H9 (cell line): ENCODE measurements at regions not wholly inside any gene's neighbourhood (a gene's known extent, or its start where the extent isn't known, plus 50 kb on each side); places are given as distances from the start of the nearest gene placed in this dataset.

Experiments used
- DNase-seq: peaks from one replicate; pipeline ENCODE4 v3.0.0-alpha.2; 2017
- H2AFZ ChIP-seq: one replicate; pipeline ENCODE4 v1.6.1; 2013; ENCODE audit warnings: mild to moderate bottlenecking, low read length, control low read depth, moderate library complexity
- H2AK5ac ChIP-seq: 2 replicates; pipeline ENCODE4 v1.6.1; 2013; ENCODE audit warnings: low read length, control low read depth, mixed read lengths; ENCODE audit not compliant: insufficient read length
- H2BK120ac ChIP-seq: one replicate; pipeline ENCODE4 v1.6.1; 2013; ENCODE audit warnings: low read depth, mild to moderate bottlenecking, low read length, control low read depth, inconsistent platforms; ENCODE audit not compliant: poor library complexity, severe bottlenecking
- H2BK12ac ChIP-seq: 2 replicates; pipeline ENCODE4 v1.6.1; 2013; ENCODE audit warnings: low read length, control low read depth, mixed read lengths, low read depth; ENCODE audit not compliant: insufficient read length
- H2BK15ac ChIP-seq: 2 replicates; pipeline ENCODE4 v1.6.1; 2013; ENCODE audit warnings: low read depth, low read length, control low read depth
- H2BK20ac ChIP-seq: one replicate; pipeline ENCODE4 v1.6.1; 2013; ENCODE audit warnings: low read depth, mild to moderate bottlenecking, low read length, control low read depth, inconsistent platforms; ENCODE audit not compliant: poor library complexity, severe bottlenecking
- H2BK5ac ChIP-seq: 2 replicates; pipeline ENCODE4 v1.6.1; 2013; ENCODE audit warnings: low read length, control low read depth, mixed read lengths; ENCODE audit not compliant: insufficient read length
- H3K14ac ChIP-seq: 2 replicates; pipeline ENCODE4 v1.6.1; 2013; ENCODE audit warnings: low read length, control low read depth; ENCODE audit not compliant: insufficient read depth
- H3K18ac ChIP-seq: 2 replicates; pipeline ENCODE4 v1.6.1; 2013; ENCODE audit warnings: low read depth, mild to moderate bottlenecking, mixed read lengths, low read length, control low read depth; ENCODE audit not compliant: insufficient read length
- H3K23ac ChIP-seq: 2 replicates; pipeline ENCODE4 v1.6.1; 2013; ENCODE audit warnings: low read length, control low read depth, mixed read lengths, low read depth; ENCODE audit not compliant: insufficient read length
- H3K23me2 ChIP-seq: 2 replicates; pipeline ENCODE4 v1.6.1; 2013; ENCODE audit warnings: low read depth, mild to moderate bottlenecking, mixed read lengths, low read length, control low read depth; ENCODE audit not compliant: insufficient read length, poor library complexity, severe bottlenecking
- H3K27ac ChIP-seq: 2 replicates; pipeline ENCODE4 v1.5.1; 2013; ENCODE audit warnings: low read length, control low read depth, mixed read lengths, low read depth; ENCODE audit not compliant: insufficient read length
- H3K27me3 ChIP-seq: 2 replicates; pipeline ENCODE4 v1.6.1; 2013; ENCODE audit warnings: low read length, control low read depth, inconsistent platforms; ENCODE audit not compliant: insufficient read depth
- H3K4ac ChIP-seq: 2 replicates; pipeline ENCODE4 v1.6.1; 2013; ENCODE audit warnings: low read depth, mild to moderate bottlenecking, control low read depth, inconsistent platforms, low read length, moderate library complexity
- H3K4me1 ChIP-seq: 2 replicates; pipeline ENCODE4 v1.6.1; 2013; ENCODE audit warnings: low read length, control low read depth, inconsistent platforms; ENCODE audit not compliant: insufficient read depth
- H3K4me2 ChIP-seq: 2 replicates; pipeline ENCODE4 v1.6.1; 2013; ENCODE audit warnings: low read length, control low read depth, mixed read lengths; ENCODE audit not compliant: insufficient read length, insufficient read depth
- H3K56ac ChIP-seq: 2 replicates; pipeline ENCODE4 v1.6.1; 2013; ENCODE audit warnings: low read depth, mild to moderate bottlenecking, mixed read lengths, low read length, control low read depth; ENCODE audit not compliant: insufficient read length
- H3K79me1 ChIP-seq: 2 replicates; pipeline ENCODE4 v1.6.1; 2013; ENCODE audit warnings: low read depth, mild to moderate bottlenecking, moderate library complexity, low read length, control low read depth, inconsistent platforms; ENCODE audit not compliant: insufficient read depth, poor library complexity, severe bottlenecking
- H3K79me2 ChIP-seq: 2 replicates; pipeline ENCODE4 v1.6.1; 2013; ENCODE audit warnings: low read length, control low read depth, inconsistent platforms; ENCODE audit not compliant: insufficient read depth
- H3K9ac ChIP-seq: 2 replicates; pipeline ENCODE4 v1.6.1; 2013; ENCODE audit warnings: low read length, control low read depth, mixed read lengths; ENCODE audit not compliant: insufficient read length; ENCODE audit errors: extremely low read depth
- H3K9me3 ChIP-seq: one replicate; pipeline ENCODE4 v1.6.1; 2013; ENCODE audit warnings: low read depth, low read length, inconsistent platforms; ENCODE audit not compliant: control insufficient read depth
- H3T11ph ChIP-seq: one replicate; pipeline ENCODE4 v1.6.1; 2013; ENCODE audit warnings: mild to moderate bottlenecking, low read length, control low read depth, inconsistent platforms
- H4K20me1 ChIP-seq: one replicate; pipeline ENCODE4 v1.6.1; 2013; ENCODE audit not compliant: control insufficient read depth, insufficient read length, insufficient read depth
- H4K5ac ChIP-seq: 2 replicates; pipeline ENCODE4 v1.6.1; 2013; ENCODE audit warnings: low read depth, mild to moderate bottlenecking, mixed read lengths, low read length, control low read depth; ENCODE audit not compliant: insufficient read length
- H4K8ac ChIP-seq: replicated peaks from 2 replicates; pipeline ENCODE4 v1.6.1; 2013; ENCODE audit warnings: low read length, control low read depth, mixed read lengths, low read depth; ENCODE audit not compliant: insufficient read length
- H4K91ac ChIP-seq: 2 replicates; pipeline ENCODE4 v1.6.1; 2013; ENCODE audit warnings: low read depth, mild to moderate bottlenecking, moderate library complexity, mixed read lengths, low read length, control low read depth; ENCODE audit not compliant: insufficient read length
- H3K27ac Mint-ChIP-seq, 3 experiments: 2 replicates in 2 of 3; 3 replicates in 1 of 3; pipeline ENCODE4 v1.8.0; 2020 to 2021; ENCODE audit warnings: mixed read lengths in 3 of 3, mild to moderate bottlenecking in 1 of 3, moderate library complexity in 1 of 3
- H3K27me3 Mint-ChIP-seq: 2 replicates; pipeline ENCODE4 v1.8.0; 2021; ENCODE audit warnings: low read depth, mild to moderate bottlenecking, moderate library complexity, mixed read lengths
- H3K36me3 Mint-ChIP-seq, 3 experiments: 2 replicates in 2 of 3; 3 replicates in 1 of 3; pipeline ENCODE4 v1.8.0; 2020 to 2021; ENCODE audit warnings: low read depth in 3 of 3, mixed read lengths in 3 of 3; ENCODE audit not compliant: insufficient read depth in 1 of 3
- H3K4me1 Mint-ChIP-seq, 2 experiments: 2 replicates each; pipeline ENCODE4 v1.8.0; 2020; ENCODE audit warnings: mixed read lengths in 2 of 2
- H3K4me3 Mint-ChIP-seq, 2 experiments: 2 replicates in 1 of 2; 3 replicates in 1 of 2; pipeline ENCODE4 v1.8.0; 2020 to 2021; ENCODE audit warnings: mild to moderate bottlenecking in 2 of 2, mixed read lengths in 2 of 2, moderate library complexity in 1 of 2
- H3K9me3 Mint-ChIP-seq, 2 experiments: 2 replicates in 1 of 2; 3 replicates in 1 of 2; pipeline ENCODE4 v1.8.0; 2020; ENCODE audit warnings: mild to moderate bottlenecking in 2 of 2, mixed read lengths in 2 of 2, moderate library complexity in 1 of 2
- WGBS: extraction: QIAGEN DNeasy Blood & Tissue Kit; methylation state at CpG from one replicate; pipeline ENCODE4 v1.1.7; 2013; ENCODE audit warnings: missing lambda C conversion rate, low lambda C conversion rate, mixed read lengths; ENCODE audit not compliant: insufficient read length; ENCODE audit errors: extremely low coverage; 5-methylcytosine and 5-hydroxymethylcytosine counted together
- TF ChIP-seq, protein P1 (sequence below): fragments of 200-600 bp; sonication (generic); conservative IDR thresholded peaks from 3 replicates; pipeline ENCODE4 v1.8.0; 2021; ENCODE audit warnings: antibody characterized with exemption, mild to moderate bottlenecking

DNA sequence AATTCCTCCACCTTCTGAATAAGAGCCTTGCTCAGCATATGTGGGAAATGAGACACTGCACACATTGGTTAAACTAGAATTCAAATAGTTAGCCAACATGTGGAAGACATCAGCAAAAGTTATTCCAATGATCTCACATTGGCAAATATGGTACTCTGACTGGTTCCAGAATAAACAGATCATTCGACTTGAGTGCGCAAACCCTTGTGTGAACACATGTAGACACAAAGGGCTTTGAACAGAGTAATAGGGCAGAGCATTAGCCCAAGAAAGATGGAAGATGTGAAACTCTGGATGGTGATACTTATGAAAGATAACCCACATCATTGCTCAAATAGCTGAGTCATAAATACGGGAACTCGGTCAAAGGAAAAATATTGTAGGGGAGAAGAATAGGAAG is 1133.4 kb upstream of the SEL1L start:
- no peak overlapping the region for H2BK15ac ChIP-seq
- H2BK12ac ChIP-seq, result no peak overlapping the region
- Mint-ChIP-seq H3K4me1 (no peaks in the 10 kb centered on the region), H3K27me3 (no peaks in the 10 kb centered on the region), H3K9me3 (no peaks in the 10 kb centered on the region), H3K36me3 (no peaks in the 10 kb centered on the region), H3K27ac (no peak overlapping the region), H3K4me3 (no peak overlapping the region)
- no peak overlapping the region for H4K5ac ChIP-seq
- H3K27ac ChIP-seq, result no peak overlapping the region
- H3K18ac ChIP-seq, result no peak overlapping the region
- H3K56ac ChIP-seq, result no peak overlapping the region
- H3K9ac ChIP-seq, result no peak overlapping the region
- no peak overlapping the region for H3T11ph ChIP-seq
- H3K14ac ChIP-seq, result no peak overlapping the region
- no peak for DNase-seq
- H3K23me2 ChIP-seq, result no peaks in the 10 kb centered on the region
- no peak overlapping the region for H3K4ac ChIP-seq
- H4K91ac ChIP-seq, result no peak overlapping the region
- no peaks in the 10 kb centered on the region for H3K4me1 ChIP-seq
- H3K79me1 ChIP-seq, result no peaks in the 10 kb centered on the region
- no peak overlapping the region for H4K8ac ChIP-seq
- H2BK5ac ChIP-seq, result no peak overlapping the region
- H2BK20ac ChIP-seq, result no peak overlapping the region
- H3K9me3 ChIP-seq, result no peaks in the 10 kb centered on the region
- TF ChIP-seq, protein P1, sequence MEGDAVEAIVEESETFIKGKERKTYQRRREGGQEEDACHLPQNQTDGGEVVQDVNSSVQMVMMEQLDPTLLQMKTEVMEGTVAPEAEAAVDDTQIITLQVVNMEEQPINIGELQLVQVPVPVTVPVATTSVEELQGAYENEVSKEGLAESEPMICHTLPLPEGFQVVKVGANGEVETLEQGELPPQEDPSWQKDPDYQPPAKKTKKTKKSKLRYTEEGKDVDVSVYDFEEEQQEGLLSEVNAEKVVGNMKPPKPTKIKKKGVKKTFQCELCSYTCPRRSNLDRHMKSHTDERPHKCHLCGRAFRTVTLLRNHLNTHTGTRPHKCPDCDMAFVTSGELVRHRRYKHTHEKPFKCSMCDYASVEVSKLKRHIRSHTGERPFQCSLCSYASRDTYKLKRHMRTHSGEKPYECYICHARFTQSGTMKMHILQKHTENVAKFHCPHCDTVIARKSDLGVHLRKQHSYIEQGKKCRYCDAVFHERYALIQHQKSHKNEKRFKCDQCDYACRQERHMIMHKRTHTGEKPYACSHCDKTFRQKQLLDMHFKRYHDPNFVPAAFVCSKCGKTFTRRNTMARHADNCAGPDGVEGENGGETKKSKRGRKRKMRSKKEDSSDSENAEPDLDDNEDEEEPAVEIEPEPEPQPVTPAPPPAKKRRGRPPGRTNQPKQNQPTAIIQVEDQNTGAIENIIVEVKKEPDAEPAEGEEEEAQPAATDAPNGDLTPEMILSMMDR, result no peak
- no peak overlapping the region for H2BK120ac ChIP-seq
- no peaks in the 10 kb centered on the region for H4K20me1 ChIP-seq
- no peaks in the 10 kb centered on the region for H3K79me2 ChIP-seq
- no CpG with 5 or more reads among the region's 4 CpGs for WGBS
- no peak overlapping the region for H2AFZ ChIP-seq
- H3K23ac ChIP-seq, result no peak overlapping the region
- H3K4me2 ChIP-seq, result no peak overlapping the region
- H2AK5ac ChIP-seq, result no peak overlapping the region
- H3K27me3 ChIP-seq, result no peaks in the 10 kb centered on the region
